ENCODE measurements at regions not wholly inside any gene's neighbourhood (a gene's known extent, or its start where the extent isn't known, plus 50 kb on each side); places are given as distances from the start of the nearest gene placed in this dataset.

DNA sequence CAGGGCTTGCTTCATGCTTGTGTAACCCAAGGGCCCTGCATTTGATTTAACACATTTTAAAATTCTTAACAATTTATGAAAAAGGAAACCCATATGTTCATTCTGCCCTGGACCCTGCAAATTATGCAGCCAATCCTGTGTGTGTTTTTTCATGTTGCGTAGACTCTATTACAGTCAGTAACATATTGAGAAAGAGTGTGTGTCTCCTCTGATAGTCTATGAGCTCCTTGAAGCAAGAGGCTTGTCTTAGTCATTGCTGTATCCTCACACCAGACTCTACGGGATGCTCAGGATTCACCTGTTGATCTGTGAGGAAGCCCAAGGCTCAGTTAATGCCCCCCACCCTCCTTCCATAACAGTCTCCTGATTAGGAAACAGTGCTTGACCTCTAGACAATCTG, 177.3 kb upstream of the DMAC1 start:
- 67% methylated on average over 1 of the region's 2 CpGs for WGBS (ENCODE audit: insufficient coverage)
- DNase-seq (no peak), ATAC-seq (replicated peaks in 1 of 4) (no peak)
- Mint-ChIP-seq H3K9me3 (no peaks in the 10 kb centered on the region), H3K4me1 (peaks cover 62 to 79% (median 77%) of the 10 kb centered on the region in 3 donors), H3K27me3 (no peaks in the 10 kb centered on the region), H3K27ac (peak overlapping the region; percentile 80 to 88), H3K36me3 (no peaks in the 10 kb centered on the region), H3K4me3 (peak overlapping the region in 2 of 3 donors; percentile 47 to 54)
- Histone ChIP-seq H3K27me3 (replicated peaks in 1 of 2; ENCODE audit: control insufficient read depth in 2 of 2, extremely low read depth in 1 of 2, insufficient read depth in 2 of 2, low read length in 1 of 2) (no peaks in the 10 kb centered on the region), H3K36me3 (ENCODE audit: control insufficient read depth in 2 of 2, extremely low read depth in 1 of 2, insufficient read depth in 1 of 2, low read length in 1 of 2) (no peaks in the 10 kb centered on the region), H3K4me1 (ENCODE audit: control insufficient read depth in 1 of 2, extremely low read depth in 1 of 2, insufficient read depth in 2 of 2, low read length in 2 of 2) (peaks cover 39 to 51% of the 10 kb centered on the region in 2 experiments), H3K9me3 (no peaks in the 10 kb centered on the region), H3K27ac (ENCODE audit: low read length) (peak overlapping the region; percentile 64), H3K4me3 (ENCODE audit: control insufficient read depth in 1 of 2, extremely low read depth in 1 of 2, low read length in 1 of 2) (no peak overlapping the region)
- POLR2A ChIA-PET = interaction anchor here in 1 of 2 donors (0.6 kb wide), 1 partner anchor 338 kb away, joined by 4 read pairs; no protein-coding TSS in a partner anchor
- CTCF ChIA-PET = interaction anchor here in 1 of 2 donors (1.7 kb wide), 1 partner anchor 16 kb away, joined by 4 read pairs; no protein-coding TSS in a partner anchor

DNA sequence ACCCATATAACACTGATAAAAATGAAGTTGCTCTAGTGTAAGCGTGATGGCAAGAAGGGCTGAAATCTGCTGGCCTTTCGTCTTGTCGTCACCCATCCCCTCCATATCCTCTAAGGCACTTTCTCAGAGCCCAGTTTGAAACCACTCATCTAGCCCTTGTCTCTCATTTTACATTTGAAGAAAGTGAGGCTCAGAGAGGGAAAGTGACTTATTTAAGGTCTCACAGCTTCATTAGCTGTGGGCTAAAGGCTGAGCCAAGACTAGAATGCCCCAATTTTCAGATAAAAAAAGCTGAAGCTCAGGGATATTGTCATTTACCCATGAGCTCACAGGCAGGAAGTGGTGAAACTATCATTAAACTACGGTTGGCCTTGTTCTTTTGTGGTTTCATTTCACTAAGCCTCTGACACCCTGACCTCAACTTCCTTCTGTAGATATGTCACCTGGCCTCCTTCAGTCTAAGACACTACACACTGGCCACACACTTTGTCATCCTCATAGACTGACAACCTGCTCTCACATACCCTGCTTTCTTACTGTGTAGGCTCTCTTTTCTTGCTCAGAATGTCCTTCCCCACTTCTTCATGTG, 176.7 kb upstream of the DMAC1 start:
- 0% methylated on average over 1 of the region's 4 CpGs for WGBS (ENCODE audit: insufficient coverage)

DNA sequence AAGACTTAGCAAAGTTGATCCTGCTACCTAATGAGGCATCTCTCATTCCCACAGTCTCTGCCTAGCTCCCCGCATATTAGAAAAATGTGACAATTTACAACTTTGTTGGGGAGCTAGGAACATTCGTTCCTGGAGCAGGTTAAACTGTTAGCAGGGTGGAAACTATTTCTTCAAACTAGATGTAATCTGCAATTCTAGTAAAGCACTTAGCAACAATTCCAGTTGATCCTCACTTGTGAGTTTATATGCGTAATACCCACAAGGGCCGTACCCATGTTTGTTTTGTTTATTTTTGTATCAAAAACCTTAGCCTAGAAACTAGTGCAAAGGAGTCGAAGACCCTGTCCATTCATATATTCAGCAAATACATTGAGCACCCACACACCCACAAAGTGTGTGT, 175.8 kb upstream of the DMAC1 start:
- H3K27me3 ChIP-seq (replicated peaks in 1 of 2; ENCODE audit: control insufficient read depth in 2 of 2, extremely low read depth in 1 of 2, insufficient read depth in 2 of 2, low read length in 1 of 2) = no peaks in the 10 kb centered on the region
- H3K4me3 ChIP-seq (ENCODE audit: control insufficient read depth in 1 of 2, extremely low read depth in 1 of 2, low read length in 1 of 2) = no peak overlapping the region
- POLR2A ChIA-PET = no interaction called here
- Mint-ChIP-seq H3K4me3 (peak overlapping the region in 1 of 3 donors; percentile 51), H3K27me3 (no peaks in the 10 kb centered on the region), H3K36me3 (no peaks in the 10 kb centered on the region), H3K9me3 (no peaks in the 10 kb centered on the region), H3K4me1 (peaks cover 52 to 65% (median 63%) of the 10 kb centered on the region in 3 donors), H3K27ac (peak overlapping the region; percentile 64 to 88)
- H3K9me3 ChIP-seq = no peaks in the 10 kb centered on the region
- 100% methylated on average over 1 of the region's 5 CpGs for WGBS (ENCODE audit: insufficient coverage)
- CTCF ChIA-PET = interaction anchor here in 1 of 2 donors (0.5 kb wide), 1 partner anchor 259 kb away, joined by 4 read pairs; no protein-coding TSS in a partner anchor
- H3K27ac ChIP-seq (ENCODE audit: low read length) = no peak overlapping the region
- peaks cover 39 to 51% of the 10 kb centered on the region in 2 experiments for H3K4me1 ChIP-seq (ENCODE audit: control insufficient read depth in 1 of 2, extremely low read depth in 1 of 2, insufficient read depth in 2 of 2, low read length in 2 of 2)
- ATAC-seq (replicated peaks in 1 of 4) (no peak), DNase-seq (no peak)
- no peaks in the 10 kb centered on the region for H3K36me3 ChIP-seq (ENCODE audit: control insufficient read depth in 2 of 2, extremely low read depth in 1 of 2, insufficient read depth in 1 of 2, low read length in 1 of 2)

More for the DNA sequence above, 176.7 kb upstream of the DMAC1 start:
- Mint-ChIP-seq H3K4me1 (peaks cover 56 to 73% (median 71%) of the 10 kb centered on the region in 3 donors), H3K27ac (peak overlapping the region; percentile 80 to 88), H3K9me3 (no peaks in the 10 kb centered on the region), H3K36me3 (no peaks in the 10 kb centered on the region), H3K27me3 (no peaks in the 10 kb centered on the region), H3K4me3 (peak overlapping the region; percentile 35 to 54 (median 47))
- H3K4me1 ChIP-seq (ENCODE audit: control insufficient read depth in 1 of 2, extremely low read depth in 1 of 2, insufficient read depth in 2 of 2, low read length in 2 of 2) = peaks cover 39 to 51% of the 10 kb centered on the region in 2 experiments
- no peaks in the 10 kb centered on the region for H3K27me3 ChIP-seq (replicated peaks in 1 of 2; ENCODE audit: control insufficient read depth in 2 of 2, extremely low read depth in 1 of 2, insufficient read depth in 2 of 2, low read length in 1 of 2)
- no peaks in the 10 kb centered on the region for H3K36me3 ChIP-seq (ENCODE audit: control insufficient read depth in 2 of 2, extremely low read depth in 1 of 2, insufficient read depth in 1 of 2, low read length in 1 of 2)
- DNase-seq (peak in 33 of 35 experiments; percentile 7 to 90 (median 58)), ATAC-seq (replicated peaks in 1 of 4) (peak; percentile 95 to 98 (median 97))
- POLR2A ChIA-PET = interaction anchor here in 1 of 2 donors (0.6 to 0.7 kb wide), 2 partner anchors 9 to 46 kb away, joined by 3 to 4 read pairs; no protein-coding TSS in a partner anchor
- H3K9me3 ChIP-seq = no peaks in the 10 kb centered on the region
- peak overlapping the region; percentile 64 for H3K27ac ChIP-seq (ENCODE audit: low read length)
- H3K4me3 ChIP-seq (ENCODE audit: control insufficient read depth in 1 of 2, extremely low read depth in 1 of 2, low read length in 1 of 2) = peak overlapping the region in 1 of 2 donors; percentile 13
- CTCF ChIA-PET = interaction anchor here in 1 of 2 donors (0.6 to 0.7 kb wide), 2 partner anchors 45 to 181 kb away, joined by 3 read pairs; no protein-coding TSS in a partner anchor

DNA sequence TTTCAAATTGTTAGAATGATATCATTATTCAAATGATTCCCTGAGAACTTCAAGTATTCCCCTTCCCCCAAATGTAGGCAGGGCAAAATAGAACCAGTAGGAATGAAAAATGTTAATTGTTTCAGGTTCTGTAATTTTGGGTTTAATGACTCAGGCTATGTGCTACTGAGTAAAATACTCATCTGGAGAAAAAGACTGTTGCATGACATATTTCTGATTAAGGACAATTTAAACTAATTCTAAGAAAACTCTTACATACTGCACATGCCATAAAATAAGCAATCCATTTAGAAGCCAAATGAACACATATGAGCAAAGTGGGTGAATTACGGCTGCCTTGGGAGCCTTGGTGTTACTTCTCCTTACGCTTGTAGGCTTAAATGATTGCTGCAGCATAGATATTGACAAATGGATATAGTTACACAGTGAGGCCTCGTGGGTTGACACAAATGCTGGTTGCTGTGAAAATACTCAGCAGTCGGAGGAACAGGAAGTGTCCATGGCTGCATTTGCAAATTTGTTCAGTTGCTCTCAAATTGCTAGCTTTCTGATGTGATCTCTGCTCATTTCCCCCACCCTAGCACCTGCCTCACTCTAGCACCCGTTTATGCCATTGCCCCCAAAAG, 174.9 kb upstream of the DMAC1 start:
- WGBS (ENCODE audit: insufficient coverage) = 33% methylated on average over 2 of the region's 5 CpGs
- H3K9me3 ChIP-seq = no peaks in the 10 kb centered on the region
- peak in 18 of 35 experiments; percentile 4 to 36 (median 14) for DNase-seq
- peak overlapping the region in 2 of 3 donors; percentile 44 to 51 for H3K4me3 Mint-ChIP-seq
- H3K36me3 ChIP-seq (ENCODE audit: control insufficient read depth in 2 of 2, extremely low read depth in 1 of 2, insufficient read depth in 1 of 2, low read length in 1 of 2) = no peaks in the 10 kb centered on the region
- peak in 1 of 4 experiments; percentile 10 for ATAC-seq (replicated peaks in 1 of 4)
- H3K4me1 ChIP-seq (ENCODE audit: control insufficient read depth in 1 of 2, extremely low read depth in 1 of 2, insufficient read depth in 2 of 2, low read length in 2 of 2) = peaks cover 39 to 51% of the 10 kb centered on the region in 2 experiments
- H3K27me3 ChIP-seq (replicated peaks in 1 of 2; ENCODE audit: control insufficient read depth in 2 of 2, extremely low read depth in 1 of 2, insufficient read depth in 2 of 2, low read length in 1 of 2) = no peaks in the 10 kb centered on the region
- H3K4me1 Mint-ChIP-seq = peaks cover 52 to 61% (median 59%) of the 10 kb centered on the region in 3 donors
- no peaks in the 10 kb centered on the region for H3K27me3 Mint-ChIP-seq
- POLR2A ChIA-PET = interaction anchor here in 1 of 2 donors (0.6 kb wide), 1 partner anchor 91 kb away, joined by 3 read pairs; no protein-coding TSS in a partner anchor
- peak overlapping the region; percentile 9 for H3K27ac ChIP-seq (ENCODE audit: low read length)
- H3K36me3 Mint-ChIP-seq = no peaks in the 10 kb centered on the region
- H3K9me3 Mint-ChIP-seq = no peaks in the 10 kb centered on the region
- H3K27ac Mint-ChIP-seq = peak overlapping the region; percentile 64 to 88
- H3K4me3 ChIP-seq (ENCODE audit: control insufficient read depth in 1 of 2, extremely low read depth in 1 of 2, low read length in 1 of 2) = no peak overlapping the region
- CTCF ChIA-PET = interaction anchor here in 1 of 2 donors (0.6 kb wide), 1 partner anchor 59 kb away, joined by 4 read pairs; no protein-coding TSS in a partner anchor

DNA sequence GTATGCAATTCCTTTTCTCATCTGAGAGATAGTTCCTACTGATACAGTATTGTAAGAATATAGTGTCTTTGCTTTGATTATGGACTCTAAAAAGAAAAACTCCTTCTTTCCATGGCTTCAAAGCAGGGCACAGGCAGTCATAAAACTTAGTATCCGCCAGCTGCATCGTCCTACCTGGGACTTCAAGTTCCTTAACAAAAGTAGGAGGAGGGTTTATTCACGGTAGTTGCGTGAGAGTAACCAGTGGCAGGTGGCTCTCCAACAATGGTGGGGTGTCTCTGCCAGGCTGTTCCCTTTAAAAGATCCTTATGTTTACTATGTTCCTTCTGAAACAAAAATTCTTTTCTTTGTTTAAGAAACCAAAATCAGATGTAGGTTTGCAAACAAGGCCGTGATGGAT, 173.5 kb upstream of the DMAC1 start:
- Histone ChIP-seq H3K27ac (ENCODE audit: low read length) (no peak overlapping the region), H3K36me3 (ENCODE audit: control insufficient read depth in 2 of 2, extremely low read depth in 1 of 2, insufficient read depth in 1 of 2, low read length in 1 of 2) (no peaks in the 10 kb centered on the region), H3K4me1 (ENCODE audit: control insufficient read depth in 1 of 2, extremely low read depth in 1 of 2, insufficient read depth in 2 of 2, low read length in 2 of 2) (peaks cover 34 to 46% of the 10 kb centered on the region in 2 experiments), H3K9me3 (no peaks in the 10 kb centered on the region), H3K4me3 (ENCODE audit: control insufficient read depth in 1 of 2, extremely low read depth in 1 of 2, low read length in 1 of 2) (no peak overlapping the region), H3K27me3 (replicated peaks in 1 of 2; ENCODE audit: control insufficient read depth in 2 of 2, extremely low read depth in 1 of 2, insufficient read depth in 2 of 2, low read length in 1 of 2) (no peaks in the 10 kb centered on the region)
- ChIA-PET POLR2A (no interaction called here), CTCF (no interaction called here)
- Mint-ChIP-seq H3K27ac (no peak overlapping the region), H3K4me3 (no peak overlapping the region), H3K36me3 (no peaks in the 10 kb centered on the region), H3K4me1 (peaks cover 44 to 53% (median 52%) of the 10 kb centered on the region in 3 donors), H3K27me3 (no peaks in the 10 kb centered on the region), H3K9me3 (no peaks in the 10 kb centered on the region)
- DNase-seq = no peak
- no peak for ATAC-seq (replicated peaks in 1 of 4)
- 60% methylated on average over 1 of the region's 5 CpGs for WGBS (ENCODE audit: insufficient coverage)

GRCh38 chr9:7970681-7971330, 171.2 kb upstream of the DMAC1 start:
- WGBS (ENCODE audit: insufficient coverage) = no CpG with 5 or more reads among the region's 4 CpGs
- Mint-ChIP-seq H3K4me1 (peaks cover 35 to 45% (median 44%) of the 10 kb centered on the region in 3 donors), H3K27me3 (no peaks in the 10 kb centered on the region), H3K4me3 (no peak overlapping the region), H3K27ac (no peak overlapping the region), H3K9me3 (no peaks in the 10 kb centered on the region), H3K36me3 (no peaks in the 10 kb centered on the region)
- no peaks in the 10 kb centered on the region for H3K27me3 ChIP-seq (replicated peaks in 1 of 2; ENCODE audit: control insufficient read depth in 2 of 2, extremely low read depth in 1 of 2, insufficient read depth in 2 of 2, low read length in 1 of 2)
- ATAC-seq (replicated peaks in 1 of 4) (no peak), DNase-seq (no peak)
- H3K27ac ChIP-seq (ENCODE audit: low read length) = no peak overlapping the region
- H3K36me3 ChIP-seq (ENCODE audit: control insufficient read depth in 2 of 2, extremely low read depth in 1 of 2, insufficient read depth in 1 of 2, low read length in 1 of 2) = no peaks in the 10 kb centered on the region
- no peaks in the 10 kb centered on the region for H3K9me3 ChIP-seq
- H3K4me3 ChIP-seq (ENCODE audit: control insufficient read depth in 1 of 2, extremely low read depth in 1 of 2, low read length in 1 of 2) = no peak overlapping the region
- H3K4me1 ChIP-seq (ENCODE audit: control insufficient read depth in 1 of 2, extremely low read depth in 1 of 2, insufficient read depth in 2 of 2, low read length in 2 of 2) = peaks cover 21 to 26% of the 10 kb centered on the region in 2 experiments
- ChIA-PET CTCF (interaction anchor here in 1 of 2 donors (0.6 kb wide), 1 partner anchor 18 kb away, joined by 3 read pairs; no protein-coding TSS in a partner anchor), POLR2A (no interaction called here)
